GM23338 (cell line): ENCODE measurements at regions not wholly inside any gene's neighbourhood (a gene's known extent, or its start where the extent isn't known, plus 50 kb on each side); places are given as distances from the start of the nearest gene placed in this dataset.

Experiments used
- ATAC-seq: fragments of 200-7000 bp; cut with Tn5 transposase; 3 replicates; pipeline ENCODE4 v1.9.1; 2020
- DNase-seq: peaks from one replicate; pipeline ENCODE4 v3.0.0-alpha.2; 2015; ENCODE audit warnings: low spot score
- H2AFZ ChIP-seq: fragments of 200-600 bp; sonication (generic); 2 replicates; pipeline ENCODE4 v1.8.0; 2016; ENCODE audit warnings: antibody characterized with exemption, mild to moderate bottlenecking, moderate library complexity
- H3F3A ChIP-seq: fragments of 200-600 bp; sonication (generic); replicated peaks from 2 replicates; pipeline ENCODE4 v1.8.0; 2017; ENCODE audit warnings: antibody characterized with exemption, mixed run types, low read depth
- H3K27ac ChIP-seq: fragments of 200-600 bp; sonication (generic); 2 replicates; pipeline ENCODE4 v1.6.1; 2016; ENCODE audit warnings: low read depth
- H3K27me3 ChIP-seq: fragments of 200-600 bp; sonication (generic); 2 replicates; pipeline ENCODE4 v1.8.0; 2016; ENCODE audit warnings: mild to moderate bottlenecking, mixed run types, moderate library complexity; ENCODE audit not compliant: insufficient read depth
- H3K36me3 ChIP-seq: fragments of 200-600 bp; sonication (generic); 2 replicates; pipeline ENCODE4 v1.8.0; 2016; ENCODE audit warnings: mild to moderate bottlenecking; ENCODE audit not compliant: insufficient read depth
- H3K4me1 ChIP-seq: fragments of 200-600 bp; sonication (generic); 2 replicates; pipeline ENCODE4 v1.8.0; 2016; ENCODE audit warnings: mild to moderate bottlenecking, moderate library complexity; ENCODE audit not compliant: insufficient read depth
- H3K4me2 ChIP-seq: fragments of 200-600 bp; sonication (generic); 2 replicates; pipeline ENCODE4 v1.7.1; 2017; ENCODE audit warnings: mixed run types
- H3K4me3 ChIP-seq: fragments of 200-600 bp; sonication (generic); 2 replicates; pipeline ENCODE4 v1.6.1; 2016; ENCODE audit warnings: mixed run types
- H3K79me2 ChIP-seq: fragments of 200-600 bp; sonication (generic); replicated peaks from 2 replicates; pipeline ENCODE4 v1.8.0; 2017; ENCODE audit warnings: mild to moderate bottlenecking; ENCODE audit not compliant: insufficient read depth
- H3K9me2 ChIP-seq: fragments of 200-600 bp; sonication (generic); 2 replicates; pipeline ENCODE4 v1.8.0; 2017; ENCODE audit not compliant: insufficient read depth
- H4K20me1 ChIP-seq: fragments of 200-600 bp; sonication (generic); replicated peaks from 2 replicates; pipeline ENCODE4 v1.8.0; 2017; ENCODE audit warnings: mild to moderate bottlenecking; ENCODE audit not compliant: insufficient read depth
- H3K27ac Mint-ChIP-seq: 2 replicates; pipeline ENCODE4 v1.8.0; 2020; ENCODE audit warnings: inconsistent platforms, mild to moderate bottlenecking, moderate library complexity, mixed read lengths
- H3K27me3 Mint-ChIP-seq: 3 replicates; pipeline ENCODE4 v1.8.0; 2022; ENCODE audit warnings: low read depth, mild to moderate bottlenecking, moderate library complexity, mixed read lengths, inconsistent platforms; ENCODE audit not compliant: insufficient read depth, poor library complexity
- H3K36me3 Mint-ChIP-seq: 3 replicates; pipeline ENCODE4 v1.8.0; 2021; ENCODE audit warnings: low read depth, mild to moderate bottlenecking, inconsistent platforms, moderate library complexity, mixed read lengths
- H3K4me1 Mint-ChIP-seq: 3 replicates; pipeline ENCODE4 v1.8.0; 2020; ENCODE audit warnings: mild to moderate bottlenecking, inconsistent platforms, mixed read lengths
- H3K4me3 Mint-ChIP-seq: 3 replicates; pipeline ENCODE4 v1.8.0; 2021; ENCODE audit warnings: moderate library complexity, mild to moderate bottlenecking, inconsistent platforms, mixed read lengths
- H3K9me3 Mint-ChIP-seq: 3 replicates; pipeline ENCODE4 v1.8.0; 2020; ENCODE audit warnings: moderate library complexity, mild to moderate bottlenecking, inconsistent platforms, mixed read lengths
- CREB1 ChIP-seq: fragments of 250-450 bp; sonication (Bioruptor Pico); IDR thresholded peaks from 2 replicates; pipeline ENCODE4 v1.5.0; 2020; ENCODE audit warnings: low read depth, mild to moderate bottlenecking, moderate library complexity
- CTCF ChIP-seq, 2 experiments: fragments of 200-600 bp in 1 of 2; sonication (generic) in 1 of 2; conservative IDR thresholded peaks; 2 replicates each; pipeline versions ENCODE4 v1.5.1 to v1.6.1; 2016 to 2017; ENCODE audit warnings: antibody characterized with exemption in 2 of 2, low read depth in 2 of 2, mild to moderate bottlenecking in 2 of 2, moderate library complexity in 1 of 2
- ETS1 ChIP-seq: IDR thresholded peaks from 2 replicates; pipeline ENCODE4 v1.6.1; 2016; ENCODE audit warnings: antibody characterized with exemption
- EZH2 ChIP-seq: fragments of 200-600 bp; sonication (generic); IDR thresholded peaks from one replicate; pipeline ENCODE4 v1.8.0; 2017; ENCODE audit warnings: antibody characterized with exemption, mild to moderate bottlenecking, low read depth; ENCODE audit not compliant: unreplicated experiment
- EZH2phosphoT487 ChIP-seq: fragments of 200-600 bp; sonication (generic); IDR thresholded peaks from one replicate; pipeline ENCODE4 v1.8.1; 2018; ENCODE audit warnings: antibody characterized with exemption; ENCODE audit not compliant: unreplicated experiment
- JUNB ChIP-seq: IDR thresholded peaks from one replicate; pipeline ENCODE4 v1.6.1; 2016; ENCODE audit warnings: antibody characterized with exemption; ENCODE audit not compliant: unreplicated experiment
- NANOG ChIP-seq: IDR thresholded peaks from 2 replicates; pipeline ENCODE4 v1.6.1; 2016; ENCODE audit warnings: antibody characterized with exemption, borderline replicate concordance
- POLR2AphosphoS5 ChIP-seq: IDR thresholded peaks from 2 replicates; pipeline ENCODE4 v1.6.1; 2016; ENCODE audit warnings: antibody characterized with exemption, low read depth
- STAT1 ChIP-seq: IDR thresholded peaks from one replicate; pipeline ENCODE4 v1.6.1; 2016; ENCODE audit warnings: antibody characterized with exemption; ENCODE audit not compliant: unreplicated experiment
- ZNF114 ChIP-seq: fragments of 250-450 bp; sonication (Bioruptor Pico); IDR thresholded peaks from 2 replicates; pipeline ENCODE4 v1.5.0; 2020; ENCODE audit warnings: mild to moderate bottlenecking, moderate library complexity
- ZNF331 ChIP-seq: fragments of 250-450 bp; sonication (Bioruptor Pico); IDR thresholded peaks from 2 replicates; pipeline ENCODE4 v1.5.0; 2020; ENCODE audit warnings: low read depth, mild to moderate bottlenecking, moderate library complexity
- TF ChIP-seq, protein P1 (sequence below): IDR thresholded peaks from one replicate; pipeline ENCODE4 v1.6.1; 2018; ENCODE audit warnings: antibody characterized with exemption; ENCODE audit not compliant: unreplicated experiment
- TF ChIP-seq, protein P2 (sequence below): fragments of 250-450 bp; sonication (Bioruptor Pico); IDR thresholded peaks from 2 replicates; pipeline ENCODE4 v1.5.0; 2020; ENCODE audit warnings: mild to moderate bottlenecking, moderate library complexity

DNA sequence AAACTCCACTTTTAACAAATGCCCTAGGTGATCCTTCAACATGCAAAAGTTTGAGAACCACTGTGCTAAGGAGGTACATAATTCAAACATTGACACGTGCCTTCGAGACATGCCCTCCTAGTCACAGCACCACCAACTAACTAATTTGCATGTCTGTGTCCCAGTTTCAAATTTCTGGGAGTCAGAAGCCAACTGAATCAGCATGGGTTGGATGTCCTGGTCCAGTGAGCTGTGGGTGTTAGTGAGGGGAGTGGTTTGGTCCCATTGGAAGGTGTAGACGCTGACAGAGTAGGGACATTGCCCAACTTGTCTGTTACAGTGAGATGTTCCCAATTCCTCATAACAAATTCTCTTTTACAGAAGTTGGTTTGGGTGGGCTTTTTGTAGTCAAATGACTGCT is 67.3 kb upstream of the ADPGK start:
- H3K4me3 ChIP-seq: no peak overlapping the region
- H3K36me3 ChIP-seq: no peaks in the 10 kb centered on the region
- peaks cover 27% of the 10 kb centered on the region for H3K4me1 ChIP-seq
- H3K4me3 Mint-ChIP-seq: no peak overlapping the region
- no peaks in the 10 kb centered on the region; the same call in 2 of the 3 replicates for H3K9me3 Mint-ChIP-seq
- no peaks in the 10 kb centered on the region for H3K79me2 ChIP-seq
- no peaks in the 10 kb centered on the region for H3K36me3 Mint-ChIP-seq
- H4K20me1 ChIP-seq: no peaks in the 10 kb centered on the region
- H2AFZ ChIP-seq: no peak overlapping the region
- TF ChIP-seq JUNB: no peak
- no peak for TF ChIP-seq ETS1
- no peak for TF ChIP-seq ZNF331 (CRISPR knock-in tag)
- no peak for TF ChIP-seq ZNF114 (CRISPR knock-in tag)
- TF ChIP-seq CTCF (conservative IDR thresholded peaks at IDR 0.05; ENCODE audit: low read depth in 2 of 2): no peak
- no peak for TF ChIP-seq POLR2AphosphoS5
- no peak for TF ChIP-seq EZH2
- no peak for TF ChIP-seq EZH2phosphoT487
- TF ChIP-seq STAT1: no peak
- TF ChIP-seq, protein P1, sequence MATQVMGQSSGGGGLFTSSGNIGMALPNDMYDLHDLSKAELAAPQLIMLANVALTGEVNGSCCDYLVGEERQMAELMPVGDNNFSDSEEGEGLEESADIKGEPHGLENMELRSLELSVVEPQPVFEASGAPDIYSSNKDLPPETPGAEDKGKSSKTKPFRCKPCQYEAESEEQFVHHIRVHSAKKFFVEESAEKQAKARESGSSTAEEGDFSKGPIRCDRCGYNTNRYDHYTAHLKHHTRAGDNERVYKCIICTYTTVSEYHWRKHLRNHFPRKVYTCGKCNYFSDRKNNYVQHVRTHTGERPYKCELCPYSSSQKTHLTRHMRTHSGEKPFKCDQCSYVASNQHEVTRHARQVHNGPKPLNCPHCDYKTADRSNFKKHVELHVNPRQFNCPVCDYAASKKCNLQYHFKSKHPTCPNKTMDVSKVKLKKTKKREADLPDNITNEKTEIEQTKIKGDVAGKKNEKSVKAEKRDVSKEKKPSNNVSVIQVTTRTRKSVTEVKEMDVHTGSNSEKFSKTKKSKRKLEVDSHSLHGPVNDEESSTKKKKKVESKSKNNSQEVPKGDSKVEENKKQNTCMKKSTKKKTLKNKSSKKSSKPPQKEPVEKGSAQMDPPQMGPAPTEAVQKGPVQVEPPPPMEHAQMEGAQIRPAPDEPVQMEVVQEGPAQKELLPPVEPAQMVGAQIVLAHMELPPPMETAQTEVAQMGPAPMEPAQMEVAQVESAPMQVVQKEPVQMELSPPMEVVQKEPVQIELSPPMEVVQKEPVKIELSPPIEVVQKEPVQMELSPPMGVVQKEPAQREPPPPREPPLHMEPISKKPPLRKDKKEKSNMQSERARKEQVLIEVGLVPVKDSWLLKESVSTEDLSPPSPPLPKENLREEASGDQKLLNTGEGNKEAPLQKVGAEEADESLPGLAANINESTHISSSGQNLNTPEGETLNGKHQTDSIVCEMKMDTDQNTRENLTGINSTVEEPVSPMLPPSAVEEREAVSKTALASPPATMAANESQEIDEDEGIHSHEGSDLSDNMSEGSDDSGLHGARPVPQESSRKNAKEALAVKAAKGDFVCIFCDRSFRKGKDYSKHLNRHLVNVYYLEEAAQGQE: no peak
- TF ChIP-seq, protein P2, sequence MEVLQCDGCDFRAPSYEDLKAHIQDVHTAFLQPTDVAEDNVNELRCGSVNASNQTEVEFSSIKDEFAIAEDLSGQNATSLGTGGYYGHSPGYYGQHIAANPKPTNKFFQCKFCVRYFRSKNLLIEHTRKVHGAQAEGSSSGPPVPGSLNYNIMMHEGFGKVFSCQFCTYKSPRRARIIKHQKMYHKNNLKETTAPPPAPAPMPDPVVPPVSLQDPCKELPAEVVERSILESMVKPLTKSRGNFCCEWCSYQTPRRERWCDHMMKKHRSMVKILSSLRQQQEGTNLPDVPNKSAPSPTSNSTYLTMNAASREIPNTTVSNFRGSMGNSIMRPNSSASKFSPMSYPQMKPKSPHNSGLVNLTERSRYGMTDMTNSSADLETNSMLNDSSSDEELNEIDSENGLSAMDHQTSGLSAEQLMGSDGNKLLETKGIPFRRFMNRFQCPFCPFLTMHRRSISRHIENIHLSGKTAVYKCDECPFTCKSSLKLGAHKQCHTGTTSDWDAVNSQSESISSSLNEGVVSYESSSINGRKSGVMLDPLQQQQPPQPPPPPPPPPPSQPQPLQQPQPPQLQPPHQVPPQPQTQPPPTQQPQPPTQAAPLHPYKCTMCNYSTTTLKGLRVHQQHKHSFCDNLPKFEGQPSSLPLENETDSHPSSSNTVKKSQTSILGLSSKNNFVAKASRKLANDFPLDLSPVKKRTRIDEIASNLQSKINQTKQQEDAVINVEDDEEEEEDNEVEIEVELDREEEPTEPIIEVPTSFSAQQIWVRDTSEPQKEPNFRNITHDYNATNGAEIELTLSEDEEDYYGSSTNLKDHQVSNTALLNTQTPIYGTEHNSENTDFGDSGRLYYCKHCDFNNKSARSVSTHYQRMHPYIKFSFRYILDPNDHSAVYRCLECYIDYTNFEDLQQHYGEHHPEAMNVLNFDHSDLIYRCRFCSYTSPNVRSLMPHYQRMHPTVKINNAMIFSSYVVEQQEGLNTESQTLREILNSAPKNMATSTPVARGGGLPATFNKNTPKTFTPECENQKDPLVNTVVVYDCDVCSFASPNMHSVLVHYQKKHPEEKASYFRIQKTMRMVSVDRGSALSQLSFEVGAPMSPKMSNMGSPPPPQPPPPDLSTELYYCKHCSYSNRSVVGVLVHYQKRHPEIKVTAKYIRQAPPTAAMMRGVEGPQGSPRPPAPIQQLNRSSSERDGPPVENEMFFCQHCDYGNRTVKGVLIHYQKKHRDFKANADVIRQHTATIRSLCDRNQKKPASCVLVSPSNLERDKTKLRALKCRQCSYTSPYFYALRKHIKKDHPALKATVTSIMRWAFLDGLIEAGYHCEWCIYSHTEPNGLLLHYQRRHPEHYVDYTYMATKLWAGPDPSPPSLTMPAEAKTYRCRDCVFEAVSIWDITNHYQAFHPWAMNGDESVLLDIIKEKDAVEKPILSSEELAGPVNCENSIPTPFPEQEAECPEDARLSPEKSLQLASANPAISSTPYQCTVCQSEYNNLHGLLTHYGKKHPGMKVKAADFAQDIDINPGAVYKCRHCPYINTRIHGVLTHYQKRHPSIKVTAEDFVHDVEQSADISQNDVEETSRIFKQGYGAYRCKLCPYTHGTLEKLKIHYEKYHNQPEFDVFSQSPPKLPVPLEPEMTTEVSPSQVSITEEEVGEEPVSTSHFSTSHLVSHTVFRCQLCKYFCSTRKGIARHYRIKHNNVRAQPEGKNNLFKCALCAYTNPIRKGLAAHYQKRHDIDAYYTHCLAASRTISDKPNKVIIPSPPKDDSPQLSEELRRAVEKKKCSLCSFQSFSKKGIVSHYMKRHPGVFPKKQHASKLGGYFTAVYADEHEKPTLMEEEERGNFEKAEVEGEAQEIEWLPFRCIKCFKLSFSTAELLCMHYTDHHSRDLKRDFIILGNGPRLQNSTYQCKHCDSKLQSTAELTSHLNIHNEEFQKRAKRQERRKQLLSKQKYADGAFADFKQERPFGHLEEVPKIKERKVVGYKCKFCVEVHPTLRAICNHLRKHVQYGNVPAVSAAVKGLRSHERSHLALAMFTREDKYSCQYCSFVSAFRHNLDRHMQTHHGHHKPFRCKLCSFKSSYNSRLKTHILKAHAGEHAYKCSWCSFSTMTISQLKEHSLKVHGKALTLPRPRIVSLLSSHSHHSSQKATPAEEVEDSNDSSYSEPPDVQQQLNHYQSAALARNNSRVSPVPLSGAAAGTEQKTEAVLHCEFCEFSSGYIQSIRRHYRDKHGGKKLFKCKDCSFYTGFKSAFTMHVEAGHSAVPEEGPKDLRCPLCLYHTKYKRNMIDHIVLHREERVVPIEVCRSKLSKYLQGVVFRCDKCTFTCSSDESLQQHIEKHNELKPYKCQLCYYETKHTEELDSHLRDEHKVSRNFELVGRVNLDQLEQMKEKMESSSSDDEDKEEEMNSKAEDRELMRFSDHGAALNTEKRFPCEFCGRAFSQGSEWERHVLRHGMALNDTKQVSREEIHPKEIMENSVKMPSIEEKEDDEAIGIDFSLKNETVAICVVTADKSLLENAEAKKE (CRISPR knock-in tag): no peak
- no peak for TF ChIP-seq CREB1 (CRISPR knock-in tag)
- no peak for TF ChIP-seq NANOG
- DNase-seq (no peak), ATAC-seq (no peak)
- H3K4me1 Mint-ChIP-seq: peaks cover 32% of the 10 kb centered on the region
- no peaks in the 10 kb centered on the region for H3K27me3 ChIP-seq
- H3K4me2 ChIP-seq: no peak overlapping the region
- H3K27ac Mint-ChIP-seq: no peak overlapping the region
- no peaks in the 10 kb centered on the region for H3F3A ChIP-seq
- H3K27me3 Mint-ChIP-seq: no peaks in the 10 kb centered on the region
- no peak overlapping the region for H3K27ac ChIP-seq
- peaks cover 5% of the 10 kb centered on the region; the same call in 1 of the 2 replicates for H3K9me2 ChIP-seq
